ENCODE measurements at regions not wholly inside any gene's neighbourhood (a gene's known extent, or its start where the extent isn't known, plus 50 kb on each side); places are given as distances from the start of the nearest gene placed in this dataset.
A peak's percentile ranks its signal among the peaks of the same experiment; 100 is the strongest.

GRCh38 chr18:78538669-78539440 lies 440.8 kb upstream of the SALL3 start:
- H3K36me3 ChIP-seq (replicated peaks in 1 of 2; ENCODE audit: control insufficient read depth in 1 of 2, insufficient read depth in 2 of 2, low read length in 2 of 2): no peaks in the 10 kb centered on the region
- no TSS peak for BruUV-seq (replicated peaks)
- no peaks in the 10 kb centered on the region for H3K9me3 ChIP-seq (ENCODE audit: low read length)
- TF ChIP-seq SRSF1 (optimal IDR thresholded peaks at IDR 0.05; ENCODE audit: low read depth, low read length): no peak
- TF ChIP-seq MNT (IDR thresholded peaks at IDR 0.05): peak; percentile 82
- TF ChIP-seq ZNF746 (CRISPR knock-in tag; IDR thresholded peaks at IDR 0.05): no peak
- 50% methylated on average over 16 of the region's 20 CpGs for WGBS (ENCODE audit: low lambda C conversion rate)
- no peaks in the 10 kb centered on the region for H4K20me1 ChIP-seq (ENCODE audit: insufficient read depth, low read length)
- no peak overlapping the region for H2AFZ ChIP-seq (ENCODE audit: low read length)
- intact Hi-C loops (cut with micrococcal nuclease; ENCODE audit: unreplicated experiment) (no loop called here), in situ Hi-C loops (cut with HindIII; ENCODE audit: extremely low pct_ligation_motif_present, low pct_unique_long_range_greater_than_20kb) (no loop called here)
- H3K4me3 ChIP-seq (replicated peaks in 1 of 3; ENCODE audit: insufficient read depth in 1 of 3, low read depth in 2 of 3, low read length in 3 of 3): no peak overlapping the region
- no peak overlapping the region for H3K27ac ChIP-seq (ENCODE audit: extremely low read length, insufficient read depth, low read length)
- DNase-seq (ENCODE audit: low spot score): no peak
- H3K27me3 ChIP-seq (ENCODE audit: control insufficient read depth in 1 of 2, insufficient read depth in 2 of 2, low read length in 2 of 2): peaks cover 0 to 3% of the 10 kb centered on the region in 2 experiments; a peak in 1 of 5 replicates
- H3K79me2 ChIP-seq (ENCODE audit: insufficient read depth, low read length): no peaks in the 10 kb centered on the region
- H3K4me1 ChIP-seq (ENCODE audit: insufficient read depth, low read length): no peaks in the 10 kb centered on the region
- CTCF ChIA-PET (ENCODE audit: low intra/inter-chr PET ratio, low total read pairs): no interaction called here
- H3K9ac ChIP-seq (ENCODE audit: insufficient read depth, low read depth, low read length): no peak overlapping the region
- FAIRE-seq: no peak
- no peak overlapping the region for H3K4me2 ChIP-seq (ENCODE audit: low read depth, low read length)
- POLR2A ChIA-PET: no interaction called here
- no peak for ATAC-seq

GRCh38 chr18:78540636-78541529 lies 438.7 kb upstream of the SALL3 start:
- no peak overlapping the region for H2AFZ ChIP-seq (ENCODE audit: low read length)
- ATAC-seq (no peak), DNase-seq (ENCODE audit: low spot score) (no peak), FAIRE-seq (no peak)
- BruUV-seq (replicated peaks): no TSS peak
- H3K27ac ChIP-seq (ENCODE audit: extremely low read length, insufficient read depth, low read length): no peak overlapping the region
- no peaks in the 10 kb centered on the region for H3K9me3 ChIP-seq (ENCODE audit: low read length)
- no peak overlapping the region for H3K4me3 ChIP-seq (replicated peaks in 1 of 3; ENCODE audit: insufficient read depth in 1 of 3, low read depth in 2 of 3, low read length in 3 of 3)
- in situ Hi-C loops (cut with HindIII; ENCODE audit: extremely low pct_ligation_motif_present, low pct_unique_long_range_greater_than_20kb): no loop called here
- no peaks in the 10 kb centered on the region for H4K20me1 ChIP-seq (ENCODE audit: insufficient read depth, low read length)
- no peak for TF ChIP-seq BCLAF1 (IDR thresholded peaks at IDR 0.05)
- TF ChIP-seq HNRNPLL (IDR thresholded peaks at IDR 0.05; ENCODE audit: low read depth, low read length, poor library complexity, severe bottlenecking): no peak
- no peak for TF ChIP-seq NFE2L2 (IDR thresholded peaks at IDR 0.05; ENCODE audit: low read length)
- no peak for TF ChIP-seq MATR3 (CRISPR knock-in tag; IDR thresholded peaks at IDR 0.05)
- TF ChIP-seq NFYC (CRISPR knock-in tag; IDR thresholded peaks at IDR 0.05): no peak
- 40% methylated on average over 15 of the region's 18 CpGs for WGBS (ENCODE audit: low lambda C conversion rate)
- no peaks in the 10 kb centered on the region for H3K36me3 ChIP-seq (replicated peaks in 1 of 2; ENCODE audit: control insufficient read depth in 1 of 2, insufficient read depth in 2 of 2, low read length in 2 of 2)
- POLR2A ChIA-PET: no interaction called here
- intact Hi-C loops (cut with micrococcal nuclease; ENCODE audit: unreplicated experiment): no loop called here
- H3K79me2 ChIP-seq (ENCODE audit: insufficient read depth, low read length): no peaks in the 10 kb centered on the region
- no peak overlapping the region for H3K4me2 ChIP-seq (ENCODE audit: low read depth, low read length)
- no peak overlapping the region for H3K9ac ChIP-seq (ENCODE audit: insufficient read depth, low read depth, low read length)
- no peaks in the 10 kb centered on the region for H3K27me3 ChIP-seq (ENCODE audit: control insufficient read depth in 1 of 2, insufficient read depth in 2 of 2, low read length in 2 of 2)
- CTCF ChIA-PET (ENCODE audit: low intra/inter-chr PET ratio, low total read pairs): no interaction called here
- H3K4me1 ChIP-seq (ENCODE audit: insufficient read depth, low read length): no peaks in the 10 kb centered on the region

Measured in HepG2 (cell line).